ENCODE measurements at regions not wholly inside any gene's neighbourhood (a gene's known extent, or its start where the extent isn't known, plus 50 kb on each side); places are given as distances from the start of the nearest gene placed in this dataset.

GRCh38 chr13:73522937-73523336 lies 464.1 kb downstream of the KLF5 start:
- no peak for TF ChIP-seq POLR2A (IDR thresholded peaks at IDR 0.05; ENCODE audit: low read length)
- TF ChIP-seq GATA1 (IDR thresholded peaks at IDR 0.05; ENCODE audit: low read depth, low read length): no peak
